HCT116 (cell line): ENCODE measurements at regions not wholly inside any gene's neighbourhood (a gene's known extent, or its start where the extent isn't known, plus 50 kb on each side); places are given as distances from the start of the nearest gene placed in this dataset.

Experiments
- ATAC-seq: fragments of 200-7000 bp; cut with Tn5 transposase; 2 replicates; pipeline ENCODE4 v1.9.1; 2020; ENCODE audit warnings: mild to moderate bottlenecking, moderate library complexity
- BruUV-seq: library from RNA; stranded (reverse); fragments of 400-500 nt; replicated peaks from 2 replicates; lab custom pipeline; 2021; lab: Mats Ljungman, UMichigan
- CTCF ChIA-PET: fragments of 300-600 bp; sonication (Branson Sonifier 250); formaldehyde crosslinking; loops from one replicate; lab custom pipeline; 2021; ENCODE audit warnings: antibody characterized with exemption; lab: Charles Lee
- POLR2A ChIA-PET: fragments of 300-600, 350-600 bp; sonication (Branson Sonifier 250); formaldehyde crosslinking; loops from one replicate; lab custom pipeline; 2021; ENCODE audit warnings: antibody characterized with exemption; lab: Charles Lee
- RAD21 ChIA-PET, 2 experiments: fragments of 300-600 bp; sonication (Branson Sonifier 250); formaldehyde crosslinking; loops; one replicate each; lab custom pipeline; 2023; ENCODE audit warnings: low total read pairs in 2 of 2; ENCODE audit not compliant: uncharacterized antibody in 2 of 2, unreplicated experiment in 2 of 2, low non-redundant PET in 1 of 2; lab: Charles Lee
- DNase-seq: peaks from one replicate; pipeline ENCODE4 v3.0.0-alpha.2; 2010; ENCODE audit warnings: low read depth, low spot score
- H2AFZ ChIP-seq: fragments of 200-600 bp; shearing (Covaris generic), sonication (generic); 2 replicates; pipeline ENCODE4 v1.6.1; 2017; ENCODE audit warnings: low read depth, mixed run types, mixed read lengths, antibody characterized with exemption, low read length; ENCODE audit not compliant: poor library complexity, severe bottlenecking
- H3K27ac ChIP-seq: 2 replicates; pipeline ENCODE4 v1.5.1; 2012; ENCODE audit warnings: low read depth, low read length
- H3K27me3 ChIP-seq: fragments of 200-600 bp; sonication (generic); 2 replicates; pipeline ENCODE4 v1.6.1; 2016; ENCODE audit warnings: mixed run types, low read length, mixed read lengths; ENCODE audit not compliant: insufficient read depth
- H3K36me3 ChIP-seq, 2 experiments: fragments of 200-500 bp in 1 of 2; fragments of 200-600 bp in 1 of 2; sonication (Bioruptor generic) in 1 of 2; sonication (generic) in 1 of 2; 2 replicates each; pipeline versions ENCODE4 v1.5.1 to v1.6.1; 2014 to 2016; ENCODE audit warnings: low read length in 2 of 2, inconsistent platforms in 1 of 2, mixed read lengths in 1 of 2, mixed run types in 1 of 2; ENCODE audit not compliant: insufficient read depth in 2 of 2, control insufficient read depth in 1 of 2
- H3K4me1 ChIP-seq, 2 experiments: fragments of 200-600 bp in 1 of 2; sonication (generic) in 1 of 2; 2 replicates each; pipeline versions ENCODE4 v1.5.1 to v1.6.1; 2012 to 2017; ENCODE audit warnings: low read length in 2 of 2, inconsistent platforms in 1 of 2, mild to moderate bottlenecking in 1 of 2, mixed read lengths in 1 of 2, mixed run types in 1 of 2, moderate library complexity in 1 of 2; ENCODE audit not compliant: insufficient read depth in 2 of 2, control insufficient read depth in 1 of 2
- H3K4me2 ChIP-seq: fragments of 200-600 bp; sonication (generic); 2 replicates; pipeline ENCODE4 v1.6.1; 2017; ENCODE audit warnings: mixed run types, low read length, mixed read lengths
- H3K4me3 ChIP-seq, 2 experiments: fragments of 200-600 bp in 1 of 2; sonication (generic) in 1 of 2; replicated peaks in 1 of 2; 2 replicates each; pipeline ENCODE4 v1.5.1; 2011 to 2016; ENCODE audit warnings: low read length in 2 of 2, control low read depth in 1 of 2, low read depth in 1 of 2, mild to moderate bottlenecking in 1 of 2, mixed read lengths in 1 of 2, mixed run types in 1 of 2
- H3K79me2 ChIP-seq: fragments of 200-600 bp; sonication (generic); 2 replicates; pipeline ENCODE4 v1.6.1; 2017; ENCODE audit warnings: mild to moderate bottlenecking, mixed run types, low read length, moderate library complexity, mixed read lengths; ENCODE audit not compliant: insufficient read depth
- H3K9ac ChIP-seq: fragments of 200-600 bp; sonication (generic); 2 replicates; pipeline ENCODE4 v1.6.1; 2016; ENCODE audit warnings: low read length, mixed read lengths
- H3K9me2 ChIP-seq: fragments of 200-600 bp; sonication (generic), shearing (Covaris generic); 2 replicates; pipeline ENCODE4 v1.6.1; 2017; ENCODE audit warnings: mixed run types, mild to moderate bottlenecking, moderate library complexity; ENCODE audit not compliant: insufficient read depth
- H3K9me3 ChIP-seq, 2 experiments: fragments of 200-500 bp in 1 of 2; fragments of 200-600 bp in 1 of 2; sonication (Bioruptor generic) in 1 of 2; sonication (generic) in 1 of 2; 2 replicates each; pipeline ENCODE4 v1.6.1; 2014 to 2017; ENCODE audit warnings: low read length in 2 of 2, mixed read lengths in 2 of 2, inconsistent platforms in 1 of 2, low read depth in 1 of 2, mild to moderate bottlenecking in 1 of 2, mixed run types in 1 of 2, moderate library complexity in 1 of 2; ENCODE audit not compliant: control insufficient read depth in 1 of 2, insufficient read depth in 1 of 2
- H4K20me1 ChIP-seq: fragments of 200-600 bp; sonication (generic), shearing (Covaris generic); 2 replicates; pipeline ENCODE4 v1.6.1; 2017; ENCODE audit warnings: mixed run types, mild to moderate bottlenecking, moderate library complexity; ENCODE audit not compliant: insufficient read depth
- CBX3 ChIP-seq: IDR thresholded peaks from 2 replicates; pipeline ENCODE4 v1.6.1; 2012; ENCODE audit warnings: low read depth
- CEBPB ChIP-seq: IDR thresholded peaks from 2 replicates; pipeline ENCODE4 v1.6.1; 2012; ENCODE audit warnings: low read depth
- EGR1 ChIP-seq: IDR thresholded peaks from 2 replicates; pipeline ENCODE4 v1.6.1; 2012; ENCODE audit warnings: low read depth
- EZH2 ChIP-seq: fragments of 200-600 bp; sonication (generic); IDR thresholded peaks from 2 replicates; pipeline ENCODE4 v1.6.1; 2017; ENCODE audit warnings: antibody characterized with exemption, mixed run types
- FOSL1 ChIP-seq: IDR thresholded peaks from 2 replicates; pipeline ENCODE4 v1.6.1; 2012; ENCODE audit warnings: low read depth
- JUND ChIP-seq: IDR thresholded peaks from 2 replicates; pipeline ENCODE4 v1.6.1; 2012
- POLR2AphosphoS5 ChIP-seq: IDR thresholded peaks from 2 replicates; pipeline ENCODE4 v1.6.1; 2011; ENCODE audit warnings: mild to moderate bottlenecking, low read depth, low read length, moderate library complexity
- SP1 ChIP-seq: IDR thresholded peaks from 2 replicates; pipeline ENCODE4 v1.6.1; 2012; ENCODE audit warnings: low read depth
- SRF ChIP-seq: IDR thresholded peaks from 2 replicates; pipeline ENCODE4 v1.6.1; 2012; ENCODE audit warnings: low read depth
- TCF7L2 ChIP-seq: IDR thresholded peaks from 2 replicates; pipeline ENCODE4 v1.7.0; 2011; ENCODE audit warnings: borderline replicate concordance, inconsistent platforms; ENCODE audit not compliant: insufficient read depth, insufficient read length; ENCODE audit errors: extremely low read depth
- ZFX ChIP-seq: fragments of 450-650 bp; IDR thresholded peaks from 2 replicates; pipeline ENCODE4 v1.6.1; 2017
- ZNF274 ChIP-seq: fragments of 200-500 bp; sonication (Bioruptor generic); IDR thresholded peaks from 2 replicates; pipeline ENCODE4 v1.6.1; 2014; ENCODE audit warnings: mild to moderate bottlenecking, low read depth, low read length, inconsistent platforms
- intact Hi-C: fragments of 100-400 bp; cut with micrococcal nuclease; formaldehyde crosslinking; loops from 2 replicates; pipeline ENCODE4 v1.10.0; 2022
- TF ChIP-seq, protein P1 (sequence below), 3 experiments: fragments of 200-600 bp in 1 of 3; sonication (generic) in 1 of 3; IDR thresholded peaks in 2 of 3; conservative IDR thresholded peaks in 1 of 3; 2 replicates each; pipeline ENCODE4 v1.5.1; 2012 to 2017; ENCODE audit warnings: low read depth in 2 of 3, low read length in 2 of 3, antibody characterized with exemption in 1 of 3, borderline replicate concordance in 1 of 3, control low read depth in 1 of 3, mild to moderate bottlenecking in 1 of 3, mixed read lengths in 1 of 3, mixed run types in 1 of 3, moderate library complexity in 1 of 3; ENCODE audit not compliant: insufficient read depth in 1 of 3
- TF ChIP-seq, protein P2 (sequence below): IDR thresholded peaks from 2 replicates; pipeline ENCODE4 v1.6.1; 2012
- TF ChIP-seq, protein P3 (sequence below): IDR thresholded peaks from 2 replicates; pipeline ENCODE4 v1.6.1; 2011; ENCODE audit warnings: mild to moderate bottlenecking, low read length, moderate library complexity; ENCODE audit not compliant: insufficient replicate concordance; ENCODE audit errors: extremely low read depth
- TF ChIP-seq, protein P4 (sequence below): IDR thresholded peaks from 2 replicates; pipeline ENCODE4 v1.6.1; 2012; ENCODE audit warnings: low read depth

DNA sequence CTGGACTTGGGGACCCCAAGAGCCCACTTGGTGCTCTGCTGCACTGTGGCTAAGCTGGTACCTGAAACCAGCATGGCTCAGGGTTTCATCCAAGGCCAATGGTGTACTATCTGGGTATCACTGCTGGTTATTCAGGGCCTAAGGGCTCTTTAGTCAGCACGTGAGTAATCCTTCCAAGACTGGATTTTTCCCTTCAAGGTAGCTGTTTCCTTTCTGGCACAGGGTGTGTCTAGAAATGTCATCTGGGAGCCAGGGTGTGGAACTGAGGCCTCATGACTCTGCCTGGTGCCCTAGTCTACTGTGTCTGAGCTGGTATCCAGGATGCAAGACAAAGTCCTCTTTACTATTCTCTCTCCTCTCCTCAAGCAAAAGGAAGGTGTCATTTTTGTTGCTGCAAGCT, 99.0 kb upstream of the QRFPR start:
- Histone ChIP-seq H3K9ac (no peak overlapping the region), H3K9me3 (no peaks in the 10 kb centered on the region; a peak in 1 of 4 replicates), H3K4me3 (no peak overlapping the region), H3K36me3 (no peaks in the 10 kb centered on the region), H3K4me2 (peak overlapping the region; percentile 7; the same call in 1 of the 2 replicates), H3K27ac (no peak overlapping the region), H3K79me2 (no peaks in the 10 kb centered on the region), H3K4me1 (peaks cover 0 to 12% of the 10 kb centered on the region in 2 experiments; a peak in 1 of 4 replicates), H2AFZ (no peak overlapping the region), H3K27me3 (no peaks in the 10 kb centered on the region), H4K20me1 (no peaks in the 10 kb centered on the region), H3K9me2 (no peaks in the 10 kb centered on the region)
- ATAC-seq (peak; percentile 41; the same call in 1 of the 2 replicates), DNase-seq (peak; percentile 8)
- ChIA-PET RAD21 (no interaction called here), POLR2A (interaction anchor here (1.0 kb wide), 1 partner anchor 17 kb away, joined by 3 read pairs; no protein-coding TSS in a partner anchor), CTCF (interaction anchor here (2.3 kb wide), 1 partner anchor 17 kb away, joined by 6 read pairs; no protein-coding TSS in a partner anchor)
- BruUV-seq, result no TSS peak
- intact Hi-C loops, result no loop called here
- TF ChIP-seq CEBPB (no peak), FOSL1 (no peak), POLR2AphosphoS5 (no peak), ZNF274 (no peak), SP1 (no peak; the same call in 1 of the 2 replicates), SRF (no peak), CBX3 (peak; percentile 22; the same call in 1 of the 2 replicates), TCF7L2 (no peak), JUND (no peak), EGR1 (no peak), EZH2 (no peak), ZFX (0 out of 2 replicates have a peak, but pooled peaks have one; percentile 15)
- TF ChIP-seq, protein P1, sequence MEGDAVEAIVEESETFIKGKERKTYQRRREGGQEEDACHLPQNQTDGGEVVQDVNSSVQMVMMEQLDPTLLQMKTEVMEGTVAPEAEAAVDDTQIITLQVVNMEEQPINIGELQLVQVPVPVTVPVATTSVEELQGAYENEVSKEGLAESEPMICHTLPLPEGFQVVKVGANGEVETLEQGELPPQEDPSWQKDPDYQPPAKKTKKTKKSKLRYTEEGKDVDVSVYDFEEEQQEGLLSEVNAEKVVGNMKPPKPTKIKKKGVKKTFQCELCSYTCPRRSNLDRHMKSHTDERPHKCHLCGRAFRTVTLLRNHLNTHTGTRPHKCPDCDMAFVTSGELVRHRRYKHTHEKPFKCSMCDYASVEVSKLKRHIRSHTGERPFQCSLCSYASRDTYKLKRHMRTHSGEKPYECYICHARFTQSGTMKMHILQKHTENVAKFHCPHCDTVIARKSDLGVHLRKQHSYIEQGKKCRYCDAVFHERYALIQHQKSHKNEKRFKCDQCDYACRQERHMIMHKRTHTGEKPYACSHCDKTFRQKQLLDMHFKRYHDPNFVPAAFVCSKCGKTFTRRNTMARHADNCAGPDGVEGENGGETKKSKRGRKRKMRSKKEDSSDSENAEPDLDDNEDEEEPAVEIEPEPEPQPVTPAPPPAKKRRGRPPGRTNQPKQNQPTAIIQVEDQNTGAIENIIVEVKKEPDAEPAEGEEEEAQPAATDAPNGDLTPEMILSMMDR (IDR thresholded peaks at IDR 0.05 in 2 of 3, conservative IDR thresholded peaks at IDR 0.05 in 1 of 3; ENCODE audit: borderline replicate concordance in 1 of 3, insufficient read depth in 1 of 3, low read depth in 2 of 3, low read length in 2 of 3), result no peak
- TF ChIP-seq, protein P2, sequence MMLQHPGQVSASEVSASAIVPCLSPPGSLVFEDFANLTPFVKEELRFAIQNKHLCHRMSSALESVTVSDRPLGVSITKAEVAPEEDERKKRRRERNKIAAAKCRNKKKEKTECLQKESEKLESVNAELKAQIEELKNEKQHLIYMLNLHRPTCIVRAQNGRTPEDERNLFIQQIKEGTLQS, result no peak
- TF ChIP-seq, protein P3, sequence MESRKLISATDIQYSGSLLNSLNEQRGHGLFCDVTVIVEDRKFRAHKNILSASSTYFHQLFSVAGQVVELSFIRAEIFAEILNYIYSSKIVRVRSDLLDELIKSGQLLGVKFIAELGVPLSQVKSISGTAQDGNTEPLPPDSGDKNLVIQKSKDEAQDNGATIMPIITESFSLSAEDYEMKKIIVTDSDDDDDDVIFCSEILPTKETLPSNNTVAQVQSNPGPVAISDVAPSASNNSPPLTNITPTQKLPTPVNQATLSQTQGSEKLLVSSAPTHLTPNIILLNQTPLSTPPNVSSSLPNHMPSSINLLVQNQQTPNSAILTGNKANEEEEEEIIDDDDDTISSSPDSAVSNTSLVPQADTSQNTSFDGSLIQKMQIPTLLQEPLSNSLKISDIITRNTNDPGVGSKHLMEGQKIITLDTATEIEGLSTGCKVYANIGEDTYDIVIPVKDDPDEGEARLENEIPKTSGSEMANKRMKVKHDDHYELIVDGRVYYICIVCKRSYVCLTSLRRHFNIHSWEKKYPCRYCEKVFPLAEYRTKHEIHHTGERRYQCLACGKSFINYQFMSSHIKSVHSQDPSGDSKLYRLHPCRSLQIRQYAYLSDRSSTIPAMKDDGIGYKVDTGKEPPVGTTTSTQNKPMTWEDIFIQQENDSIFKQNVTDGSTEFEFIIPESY, result no peak
- TF ChIP-seq, protein P4, sequence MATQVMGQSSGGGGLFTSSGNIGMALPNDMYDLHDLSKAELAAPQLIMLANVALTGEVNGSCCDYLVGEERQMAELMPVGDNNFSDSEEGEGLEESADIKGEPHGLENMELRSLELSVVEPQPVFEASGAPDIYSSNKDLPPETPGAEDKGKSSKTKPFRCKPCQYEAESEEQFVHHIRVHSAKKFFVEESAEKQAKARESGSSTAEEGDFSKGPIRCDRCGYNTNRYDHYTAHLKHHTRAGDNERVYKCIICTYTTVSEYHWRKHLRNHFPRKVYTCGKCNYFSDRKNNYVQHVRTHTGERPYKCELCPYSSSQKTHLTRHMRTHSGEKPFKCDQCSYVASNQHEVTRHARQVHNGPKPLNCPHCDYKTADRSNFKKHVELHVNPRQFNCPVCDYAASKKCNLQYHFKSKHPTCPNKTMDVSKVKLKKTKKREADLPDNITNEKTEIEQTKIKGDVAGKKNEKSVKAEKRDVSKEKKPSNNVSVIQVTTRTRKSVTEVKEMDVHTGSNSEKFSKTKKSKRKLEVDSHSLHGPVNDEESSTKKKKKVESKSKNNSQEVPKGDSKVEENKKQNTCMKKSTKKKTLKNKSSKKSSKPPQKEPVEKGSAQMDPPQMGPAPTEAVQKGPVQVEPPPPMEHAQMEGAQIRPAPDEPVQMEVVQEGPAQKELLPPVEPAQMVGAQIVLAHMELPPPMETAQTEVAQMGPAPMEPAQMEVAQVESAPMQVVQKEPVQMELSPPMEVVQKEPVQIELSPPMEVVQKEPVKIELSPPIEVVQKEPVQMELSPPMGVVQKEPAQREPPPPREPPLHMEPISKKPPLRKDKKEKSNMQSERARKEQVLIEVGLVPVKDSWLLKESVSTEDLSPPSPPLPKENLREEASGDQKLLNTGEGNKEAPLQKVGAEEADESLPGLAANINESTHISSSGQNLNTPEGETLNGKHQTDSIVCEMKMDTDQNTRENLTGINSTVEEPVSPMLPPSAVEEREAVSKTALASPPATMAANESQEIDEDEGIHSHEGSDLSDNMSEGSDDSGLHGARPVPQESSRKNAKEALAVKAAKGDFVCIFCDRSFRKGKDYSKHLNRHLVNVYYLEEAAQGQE, result no peak
